ENCODE measurements at regions not wholly inside any gene's neighbourhood (a gene's known extent, or its start where the extent isn't known, plus 50 kb on each side); places are given as distances from the start of the nearest gene placed in this dataset.

- DNase-seq (ENCODE audit: low read depth): peak; percentile 14
- no peak overlapping the region for H3K4me3 ChIP-seq (ENCODE audit: low read depth, low read length)
Measured at GRCh38 chr2:173667415-173667814, 297.8 kb downstream of the SP3 start.

GRCh38 chr2:173669271-173669853 lies 295.8 kb downstream of the SP3 start:
- TF ChIP-seq, protein P1, sequence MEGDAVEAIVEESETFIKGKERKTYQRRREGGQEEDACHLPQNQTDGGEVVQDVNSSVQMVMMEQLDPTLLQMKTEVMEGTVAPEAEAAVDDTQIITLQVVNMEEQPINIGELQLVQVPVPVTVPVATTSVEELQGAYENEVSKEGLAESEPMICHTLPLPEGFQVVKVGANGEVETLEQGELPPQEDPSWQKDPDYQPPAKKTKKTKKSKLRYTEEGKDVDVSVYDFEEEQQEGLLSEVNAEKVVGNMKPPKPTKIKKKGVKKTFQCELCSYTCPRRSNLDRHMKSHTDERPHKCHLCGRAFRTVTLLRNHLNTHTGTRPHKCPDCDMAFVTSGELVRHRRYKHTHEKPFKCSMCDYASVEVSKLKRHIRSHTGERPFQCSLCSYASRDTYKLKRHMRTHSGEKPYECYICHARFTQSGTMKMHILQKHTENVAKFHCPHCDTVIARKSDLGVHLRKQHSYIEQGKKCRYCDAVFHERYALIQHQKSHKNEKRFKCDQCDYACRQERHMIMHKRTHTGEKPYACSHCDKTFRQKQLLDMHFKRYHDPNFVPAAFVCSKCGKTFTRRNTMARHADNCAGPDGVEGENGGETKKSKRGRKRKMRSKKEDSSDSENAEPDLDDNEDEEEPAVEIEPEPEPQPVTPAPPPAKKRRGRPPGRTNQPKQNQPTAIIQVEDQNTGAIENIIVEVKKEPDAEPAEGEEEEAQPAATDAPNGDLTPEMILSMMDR (IDR thresholded peaks at IDR 0.05; ENCODE audit: insufficient read depth, low read depth, low read length): no peak
- no peak overlapping the region for H3K4me3 ChIP-seq (ENCODE audit: low read depth, low read length)
- peak; percentile 60 for DNase-seq (ENCODE audit: low read depth)

More at GRCh38 chr2:173667415-173667814, 297.8 kb downstream of the SP3 start:
- TF ChIP-seq, protein P1 (IDR thresholded peaks at IDR 0.05; ENCODE audit: insufficient read depth, low read depth, low read length): peak; percentile 44

DNA sequence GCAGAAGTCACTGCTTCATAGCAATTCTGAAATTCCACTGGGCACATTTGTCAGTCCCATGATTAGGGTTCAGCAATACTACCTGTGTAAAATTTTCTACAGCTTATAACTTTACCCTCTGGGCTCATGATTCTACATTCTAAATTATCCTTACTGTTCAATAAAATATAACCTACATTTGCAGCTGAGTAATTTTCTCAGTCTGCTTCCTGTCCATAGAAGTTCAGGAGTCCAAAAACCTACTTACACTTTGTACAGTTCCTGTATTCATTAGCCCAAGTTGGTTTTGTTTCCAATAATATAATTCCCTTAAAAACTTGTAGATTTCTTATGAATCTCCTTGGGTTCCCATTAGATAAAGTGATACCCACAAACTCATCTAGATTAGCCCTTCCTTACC lies 295.3 kb downstream of the SP3 start:
- TF ChIP-seq, protein P1 (IDR thresholded peaks at IDR 0.05; ENCODE audit: insufficient read depth, low read depth, low read length): no peak
- no peak for DNase-seq (ENCODE audit: low read depth)
- no peak overlapping the region for H3K4me3 ChIP-seq (ENCODE audit: low read depth, low read length)

GRCh38 chr2:173672573-173673340 lies 292.4 kb downstream of the SP3 start:
- no peak for DNase-seq (ENCODE audit: low read depth)
- TF ChIP-seq, protein P1 (IDR thresholded peaks at IDR 0.05; ENCODE audit: insufficient read depth, low read depth, low read length): no peak
- H3K4me3 ChIP-seq (ENCODE audit: low read depth, low read length): no peak overlapping the region

DNA sequence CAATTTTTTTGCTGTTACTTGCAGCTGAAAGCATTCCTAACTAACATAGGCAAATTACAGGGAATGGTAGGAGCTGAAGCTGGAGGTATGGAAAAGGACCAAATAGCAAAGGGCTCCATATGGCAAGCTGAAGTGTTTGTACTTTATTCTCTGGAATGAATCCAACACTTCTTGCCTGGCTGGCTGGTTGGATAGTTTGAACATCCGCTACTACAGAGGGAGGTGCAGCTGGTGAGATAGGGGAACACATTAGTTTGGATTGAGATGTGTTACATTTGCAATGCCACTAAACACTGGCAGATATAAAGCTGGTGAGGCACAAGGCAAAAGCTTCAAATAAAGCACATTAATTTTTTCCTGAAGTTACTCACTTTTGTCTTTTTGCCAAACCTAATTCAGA lies 291.5 kb downstream of the SP3 start:
- H3K4me3 ChIP-seq (ENCODE audit: low read depth, low read length): no peak overlapping the region
- TF ChIP-seq, protein P1 (IDR thresholded peaks at IDR 0.05; ENCODE audit: insufficient read depth, low read depth, low read length): no peak
- no peak for DNase-seq (ENCODE audit: low read depth)

GRCh38 chr2:173676647-173677046 lies 288.5 kb downstream of the SP3 start:
- no peak overlapping the region for H3K4me3 ChIP-seq (ENCODE audit: low read depth, low read length)
- DNase-seq (ENCODE audit: low read depth): no peak
- TF ChIP-seq, protein P1 (IDR thresholded peaks at IDR 0.05; ENCODE audit: insufficient read depth, low read depth, low read length): no peak
